T-helper 17 cell (primary cell): ENCODE measurements at regions not wholly inside any gene's neighbourhood (a gene's known extent, or its start where the extent isn't known, plus 50 kb on each side); places are given as distances from the start of the nearest gene placed in this dataset.

Experiments
- ATAC-seq: fragments of 150-1000 bp; cut with Tn5 transposase; 2 replicates; pipeline ENCODE4 v1.10.0; 2021; ENCODE audit warnings: mild to moderate bottlenecking, moderate library complexity
- DNase-seq, 3 donors: peaks; one replicate each; pipeline versions ENCODE4 v3.0.0 to v3.0.0-alpha.2; 2020 to 2021
- H3K9me3 ChIP-seq: one replicate; pipeline ENCODE4 v1.7.0; 2013; ENCODE audit warnings: low read length, mild to moderate bottlenecking; ENCODE audit not compliant: control insufficient read depth, poor library complexity, severe bottlenecking
- H3K27ac Mint-ChIP-seq: one replicate; pipeline ENCODE4 v1.8.0; 2022; ENCODE audit warnings: mild to moderate bottlenecking, moderate library complexity, mixed read lengths
- H3K27me3 Mint-ChIP-seq: one replicate; pipeline ENCODE4 v1.8.0; 2022; ENCODE audit warnings: mixed read lengths
- H3K36me3 Mint-ChIP-seq: one replicate; pipeline ENCODE4 v1.8.0; 2022; ENCODE audit warnings: low read depth, mixed read lengths
- H3K4me1 Mint-ChIP-seq: one replicate; pipeline ENCODE4 v1.8.0; 2022; ENCODE audit warnings: mild to moderate bottlenecking, mixed read lengths
- H3K4me3 Mint-ChIP-seq: one replicate; pipeline ENCODE4 v1.8.0; 2022; ENCODE audit warnings: mild to moderate bottlenecking, moderate library complexity, mixed read lengths

DNA sequence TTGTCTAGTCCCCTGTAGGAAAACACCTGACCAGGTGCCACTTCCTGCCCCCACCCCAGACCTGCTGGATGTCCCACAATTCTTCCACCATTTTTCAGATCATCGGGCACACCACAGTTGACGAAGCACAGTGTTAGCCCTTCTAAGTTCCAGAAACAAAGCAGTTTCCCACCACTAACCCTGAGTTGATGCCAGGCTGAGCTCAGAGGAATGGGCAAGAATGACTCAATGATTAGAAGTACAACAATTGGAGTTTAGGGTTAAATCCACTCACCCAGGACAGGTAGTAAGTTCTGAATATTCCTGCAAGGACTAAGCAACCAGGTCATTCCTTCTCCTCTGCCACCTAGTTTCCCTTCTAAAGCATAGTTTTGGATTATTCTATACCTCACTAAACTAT lies 979.8 kb downstream of the BCL11B start:
- H3K4me1 Mint-ChIP-seq, result no peaks in the 10 kb centered on the region
- no peaks in the 10 kb centered on the region for H3K36me3 Mint-ChIP-seq
- ATAC-seq (no peak), DNase-seq (no peak)
- no peak overlapping the region for H3K4me3 Mint-ChIP-seq
- H3K9me3 ChIP-seq, result no peaks in the 10 kb centered on the region
- no peaks in the 10 kb centered on the region for H3K27me3 Mint-ChIP-seq
- no peak overlapping the region for H3K27ac Mint-ChIP-seq

DNA sequence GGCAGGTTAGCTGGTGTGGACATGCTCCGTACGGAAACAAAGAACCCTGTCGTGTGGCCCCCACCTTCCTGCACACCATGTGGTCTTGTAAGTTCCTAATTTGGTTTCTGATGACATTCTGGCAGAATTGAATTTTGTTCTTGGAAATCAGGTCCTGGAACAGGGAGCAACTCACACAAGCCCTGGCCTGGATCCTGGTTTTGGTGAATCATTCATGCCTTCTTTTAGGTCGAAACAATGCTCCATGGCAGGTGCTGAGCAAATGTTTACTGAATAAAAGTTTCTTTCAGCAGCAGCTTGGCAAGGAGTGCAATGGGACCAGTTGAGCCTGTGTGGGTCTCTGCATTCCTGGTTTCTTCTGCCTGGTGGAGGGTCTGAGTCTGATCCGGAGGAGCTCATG lies 978.4 kb downstream of the BCL11B start:
- H3K4me1 Mint-ChIP-seq, result peaks cover 5% of the 10 kb centered on the region
- H3K27ac Mint-ChIP-seq, result no peak overlapping the region
- H3K36me3 Mint-ChIP-seq, result no peaks in the 10 kb centered on the region
- DNase-seq, result no peak
- no peak overlapping the region for H3K4me3 Mint-ChIP-seq
- H3K9me3 ChIP-seq, result no peaks in the 10 kb centered on the region
- ATAC-seq, result no peak
- H3K27me3 Mint-ChIP-seq, result no peaks in the 10 kb centered on the region

DNA sequence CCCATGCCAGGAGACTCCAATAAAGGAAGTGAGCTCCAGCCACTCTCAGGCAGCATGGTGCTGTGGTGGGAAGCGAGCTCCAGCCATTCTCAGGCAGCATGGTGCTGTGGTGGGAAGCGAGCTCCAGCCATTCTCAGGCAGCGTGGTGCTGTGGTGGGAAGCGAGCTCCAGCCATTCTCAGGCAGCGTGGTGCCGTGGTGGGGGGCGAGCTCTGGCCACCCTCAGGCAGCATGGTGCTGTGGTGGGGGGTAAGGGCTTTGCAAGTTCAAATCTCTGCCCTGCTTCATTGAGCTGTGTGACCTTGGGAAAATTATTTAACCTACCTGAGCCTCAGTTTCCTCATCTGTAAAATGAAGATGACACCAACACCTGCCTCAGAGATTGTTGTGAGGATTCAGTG lies 975.1 kb downstream of the BCL11B start:
- H3K4me1 Mint-ChIP-seq, result peaks cover 18% of the 10 kb centered on the region
- no peak for DNase-seq
- ATAC-seq, result no peak
- no peak overlapping the region for H3K27ac Mint-ChIP-seq
- no peaks in the 10 kb centered on the region for H3K9me3 ChIP-seq
- H3K27me3 Mint-ChIP-seq, result no peaks in the 10 kb centered on the region
- H3K36me3 Mint-ChIP-seq, result no peaks in the 10 kb centered on the region
- no peak overlapping the region for H3K4me3 Mint-ChIP-seq

DNA sequence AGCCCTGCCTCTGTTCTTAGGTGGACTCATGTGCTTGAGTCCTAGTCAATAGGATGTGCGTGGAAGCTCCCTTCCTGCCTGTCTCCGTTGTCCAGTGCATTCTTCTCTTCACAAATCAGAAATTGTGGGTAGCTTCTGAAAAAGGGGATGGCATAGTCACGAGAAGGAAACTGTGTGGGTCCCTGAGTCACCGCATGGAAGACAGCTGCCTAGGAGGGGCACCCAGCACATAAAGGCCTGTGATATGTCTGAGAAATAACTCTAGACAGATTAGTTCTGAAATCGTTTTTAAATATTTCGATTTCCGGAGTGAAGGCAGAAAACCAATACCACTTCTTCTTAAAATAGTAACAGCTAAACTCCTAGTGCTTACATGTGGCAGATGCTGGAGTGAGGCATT lies 974.4 kb downstream of the BCL11B start:
- peaks cover 18% of the 10 kb centered on the region for H3K4me1 Mint-ChIP-seq

DNA sequence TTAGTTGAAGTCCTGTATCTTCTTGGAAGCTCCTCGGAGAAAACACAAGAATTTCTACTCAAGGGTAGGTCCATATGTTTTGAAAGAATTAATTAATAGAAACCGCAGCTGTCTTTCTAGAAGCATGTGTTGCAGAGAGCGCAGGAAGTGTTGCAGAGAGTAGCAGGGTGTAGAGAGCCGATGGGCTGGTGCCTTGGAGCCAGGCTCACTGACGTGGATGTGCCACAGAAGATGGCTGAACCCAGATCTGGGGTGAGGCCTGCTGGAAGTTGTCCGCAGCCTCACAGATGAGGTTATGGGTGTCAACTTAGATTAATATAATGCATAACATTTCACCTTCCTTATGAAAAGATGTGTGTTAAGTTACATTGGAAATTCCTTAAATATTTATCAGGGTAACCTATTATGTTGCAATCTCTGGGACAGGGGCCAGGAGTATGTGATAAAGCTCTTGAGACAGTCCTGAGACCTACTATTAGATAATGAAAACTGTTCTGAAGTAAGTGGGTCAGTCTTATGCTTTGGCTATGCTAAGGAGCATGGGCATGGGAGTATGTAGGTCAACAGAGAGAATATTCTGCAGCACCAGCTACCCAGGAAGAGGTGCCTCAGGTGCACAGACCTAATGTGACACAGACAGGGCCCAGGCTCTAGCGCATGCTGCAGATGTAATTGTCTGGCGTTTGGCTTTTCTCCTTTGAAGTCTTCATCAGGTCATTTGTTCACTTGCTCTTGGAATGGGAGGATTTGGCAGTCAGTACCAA lies 973.3 kb downstream of the BCL11B start:
- H3K4me1 Mint-ChIP-seq, result peaks cover 18% of the 10 kb centered on the region
- ATAC-seq, result peak; percentile 77
- no peak for DNase-seq
- H3K9me3 ChIP-seq, result no peaks in the 10 kb centered on the region
- H3K27me3 Mint-ChIP-seq, result no peaks in the 10 kb centered on the region
- H3K27ac Mint-ChIP-seq, result peak overlapping the region; percentile 67
- H3K36me3 Mint-ChIP-seq, result no peaks in the 10 kb centered on the region
- H3K4me3 Mint-ChIP-seq, result peak overlapping the region; percentile 39

More for the DNA sequence above, 974.4 kb downstream of the BCL11B start:
- ATAC-seq (no peak), DNase-seq (no peak)
- H3K27me3 Mint-ChIP-seq, result no peaks in the 10 kb centered on the region
- H3K9me3 ChIP-seq, result no peaks in the 10 kb centered on the region
- H3K36me3 Mint-ChIP-seq, result no peaks in the 10 kb centered on the region
- H3K4me3 Mint-ChIP-seq, result no peak overlapping the region
- H3K27ac Mint-ChIP-seq, result no peak overlapping the region

DNA sequence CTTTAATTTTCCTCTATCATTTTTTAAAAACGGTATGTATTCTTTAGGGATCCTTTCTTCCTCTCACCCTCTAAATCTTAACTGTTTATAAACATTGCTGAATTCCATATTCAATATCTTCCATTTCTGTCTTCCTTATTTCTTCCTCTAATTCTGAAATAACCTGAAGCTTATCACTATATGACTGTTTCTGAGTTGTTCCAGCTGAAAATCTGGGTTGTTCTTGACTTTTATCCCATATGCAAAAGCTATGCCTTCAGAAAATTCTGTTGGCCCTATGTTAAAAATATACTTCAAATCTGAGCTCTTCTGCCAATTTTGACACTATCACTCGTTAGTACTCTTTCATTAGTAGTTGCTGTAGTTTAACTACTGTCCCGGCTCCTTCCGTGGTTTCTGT lies 970.3 kb downstream of the BCL11B start:
- Mint-ChIP-seq H3K4me1 (peaks cover 20% of the 10 kb centered on the region), H3K36me3 (peaks cover 2% of the 10 kb centered on the region), H3K4me3 (no peak overlapping the region), H3K27ac (no peak overlapping the region), H3K27me3 (no peaks in the 10 kb centered on the region)
- no peaks in the 10 kb centered on the region for H3K9me3 ChIP-seq
- DNase-seq (no peak), ATAC-seq (no peak)

DNA sequence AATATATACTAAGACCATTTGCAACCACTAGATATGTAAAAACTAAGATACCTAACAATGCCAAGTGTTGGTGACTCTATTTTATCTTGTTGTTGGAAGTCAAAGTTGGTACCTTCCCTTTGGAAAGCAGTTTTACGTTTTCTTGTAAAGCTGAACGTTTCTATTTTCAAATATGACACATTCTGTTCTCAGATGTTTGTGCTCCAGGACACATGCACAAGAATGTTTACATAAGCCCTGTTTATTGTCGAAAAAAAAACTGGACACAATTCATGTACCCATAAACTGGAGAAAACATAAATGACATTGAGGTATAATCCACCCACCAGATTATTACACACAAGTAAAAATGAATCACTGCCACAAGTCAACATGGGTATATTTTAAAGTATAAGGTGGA lies 967.4 kb downstream of the BCL11B start:
- DNase-seq (no peak), ATAC-seq (no peak)
- H3K36me3 Mint-ChIP-seq, result peaks cover 2% of the 10 kb centered on the region
- H3K27me3 Mint-ChIP-seq, result no peaks in the 10 kb centered on the region
- H3K4me3 Mint-ChIP-seq, result no peak overlapping the region
- no peak overlapping the region for H3K27ac Mint-ChIP-seq
- H3K9me3 ChIP-seq, result no peaks in the 10 kb centered on the region
- H3K4me1 Mint-ChIP-seq, result peaks cover 10% of the 10 kb centered on the region

DNA sequence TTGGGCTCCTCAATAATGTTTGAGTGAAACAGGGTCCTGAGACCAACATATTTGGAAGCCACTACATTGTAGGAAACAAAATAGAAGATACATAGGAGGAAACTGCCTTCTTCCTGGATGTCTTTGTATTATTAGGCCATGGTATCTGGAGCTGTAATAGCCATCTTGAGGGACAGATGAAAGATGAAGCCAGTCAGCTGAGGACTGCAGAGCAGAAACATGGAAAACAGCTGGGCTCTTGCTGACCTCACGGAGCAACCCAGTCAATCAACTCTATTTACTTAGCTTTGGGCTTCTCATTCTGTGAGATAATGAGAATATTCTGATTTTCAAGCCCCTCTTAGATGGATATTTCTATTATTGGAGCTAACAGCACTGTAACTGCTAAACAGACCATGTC lies 962.4 kb downstream of the BCL11B start:
- Mint-ChIP-seq H3K4me1 (peaks cover 4% of the 10 kb centered on the region), H3K36me3 (peaks cover 5% of the 10 kb centered on the region), H3K27ac (no peak overlapping the region), H3K27me3 (no peaks in the 10 kb centered on the region), H3K4me3 (no peak overlapping the region)
- no peaks in the 10 kb centered on the region for H3K9me3 ChIP-seq
- no peak for ATAC-seq
- DNase-seq, result no peak

DNA sequence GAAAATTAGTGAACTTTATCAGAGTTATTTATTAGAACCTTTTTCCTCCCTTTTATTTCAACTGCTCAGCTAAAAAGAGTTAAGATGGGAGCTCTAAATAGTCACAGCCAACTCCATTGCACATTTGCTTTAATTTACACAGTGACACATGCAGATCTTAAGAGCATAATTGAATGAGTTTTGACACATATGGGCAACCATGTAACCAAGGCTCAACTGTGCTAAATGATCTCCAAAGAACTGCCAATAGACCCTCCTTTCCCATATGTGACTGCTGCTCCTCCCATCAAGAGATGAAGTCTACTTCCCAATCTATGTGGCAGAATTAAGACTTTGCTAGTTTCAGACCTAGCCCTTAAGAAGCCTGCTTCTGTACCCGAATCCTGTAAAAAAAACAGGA lies 960.0 kb downstream of the BCL11B start:
- no peak for ATAC-seq
- no peak for DNase-seq
- Mint-ChIP-seq H3K4me1 (no peaks in the 10 kb centered on the region), H3K27ac (no peak overlapping the region), H3K36me3 (peaks cover 3% of the 10 kb centered on the region), H3K4me3 (no peak overlapping the region), H3K27me3 (no peaks in the 10 kb centered on the region)
- H3K9me3 ChIP-seq, result no peaks in the 10 kb centered on the region

DNA sequence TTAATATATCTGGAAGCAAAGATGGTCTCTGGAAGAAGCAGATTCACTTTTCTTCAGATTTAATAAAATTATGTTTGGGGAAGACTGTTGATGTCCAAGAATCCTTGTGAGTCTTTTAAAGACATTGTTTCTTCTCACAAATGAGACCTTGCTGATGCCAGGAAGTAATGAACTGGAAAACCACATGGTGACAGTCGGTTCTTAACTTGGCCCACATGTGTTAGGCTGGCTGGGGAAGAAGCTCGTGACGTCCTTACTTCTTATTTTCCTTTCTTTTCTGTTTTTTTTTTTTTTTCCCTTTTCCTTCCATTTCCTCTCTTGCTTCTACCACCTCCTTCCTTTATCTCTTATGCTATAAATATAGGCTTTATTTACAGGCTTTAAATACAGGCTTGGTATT lies 950.2 kb downstream of the BCL11B start:
- Mint-ChIP-seq H3K36me3 (no peaks in the 10 kb centered on the region), H3K27me3 (no peaks in the 10 kb centered on the region), H3K4me3 (no peak overlapping the region), H3K27ac (no peak overlapping the region), H3K4me1 (peaks cover 16% of the 10 kb centered on the region)
- ATAC-seq (no peak), DNase-seq (no peak)
- peaks cover 5% of the 10 kb centered on the region for H3K9me3 ChIP-seq

DNA sequence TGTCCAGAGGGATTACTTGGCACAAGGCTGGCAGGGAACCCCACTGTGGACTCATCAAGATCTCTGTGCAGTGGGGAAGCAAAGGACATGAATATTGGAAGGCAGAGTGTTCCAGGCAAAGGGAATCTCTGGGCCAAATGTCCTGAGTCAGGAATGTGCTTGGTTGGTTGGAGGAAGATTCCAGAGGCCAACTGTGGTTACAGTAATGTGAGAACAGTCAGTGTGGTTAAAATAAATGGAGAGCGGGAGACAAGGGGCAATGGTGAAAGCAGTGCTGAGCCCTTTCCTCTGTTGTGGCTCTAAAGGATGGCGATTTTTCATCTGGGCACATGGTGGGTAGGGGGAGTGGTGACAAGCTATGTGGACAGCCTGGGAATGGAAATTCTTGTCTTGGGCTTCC lies 948.2 kb downstream of the BCL11B start:
- Mint-ChIP-seq H3K4me1 (peaks cover 16% of the 10 kb centered on the region), H3K27me3 (no peaks in the 10 kb centered on the region), H3K27ac (no peak overlapping the region), H3K4me3 (no peak overlapping the region), H3K36me3 (no peaks in the 10 kb centered on the region)
- DNase-seq (no peak), ATAC-seq (no peak)
- peaks cover 5% of the 10 kb centered on the region for H3K9me3 ChIP-seq

DNA sequence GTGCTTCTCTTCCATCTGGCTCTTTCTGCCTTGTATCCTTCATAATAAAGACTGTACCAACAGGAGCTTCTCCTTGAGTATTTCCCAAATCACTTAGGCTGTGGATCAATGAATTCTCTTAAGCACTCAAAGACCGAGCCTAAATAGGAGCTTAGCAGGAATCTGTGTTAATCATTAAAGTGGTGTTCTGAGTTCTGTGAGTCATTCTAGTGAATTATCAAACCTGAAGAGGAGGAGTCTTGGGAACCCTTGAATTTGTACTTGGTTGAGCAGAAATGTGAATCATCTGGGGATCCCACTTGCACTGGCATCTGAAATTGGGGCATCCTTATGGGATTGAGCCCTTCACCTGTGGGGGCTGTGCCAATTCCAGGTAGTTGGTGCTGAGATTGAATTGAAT lies 946.2 kb downstream of the BCL11B start:
- H3K9me3 ChIP-seq, result no peaks in the 10 kb centered on the region
- Mint-ChIP-seq H3K4me1 (peaks cover 16% of the 10 kb centered on the region), H3K36me3 (no peaks in the 10 kb centered on the region), H3K4me3 (no peak overlapping the region), H3K27me3 (no peaks in the 10 kb centered on the region), H3K27ac (no peak overlapping the region)
- ATAC-seq, result no peak
- no peak for DNase-seq

DNA sequence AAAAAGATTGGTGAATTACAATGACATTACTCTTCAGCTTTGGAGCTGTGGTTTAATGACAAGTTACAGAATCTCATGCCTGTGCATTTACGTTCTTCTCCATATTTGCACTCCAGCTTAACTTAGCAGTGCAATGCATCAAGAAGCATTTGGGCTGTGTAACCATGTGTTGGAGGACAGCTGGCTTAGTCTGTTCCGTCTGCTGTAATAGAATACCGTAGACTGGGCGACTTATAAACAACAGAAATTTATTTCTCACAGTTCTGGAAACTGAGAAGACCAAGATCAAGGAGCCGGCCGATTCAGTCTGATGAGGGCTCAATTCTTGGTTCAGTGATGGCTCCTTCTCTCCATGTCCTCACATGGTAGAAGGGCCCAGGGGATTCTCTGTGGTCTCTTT lies 943.5 kb downstream of the BCL11B start:
- Mint-ChIP-seq H3K36me3 (no peaks in the 10 kb centered on the region), H3K4me3 (no peak overlapping the region), H3K27ac (no peak overlapping the region), H3K27me3 (no peaks in the 10 kb centered on the region), H3K4me1 (peaks cover 6% of the 10 kb centered on the region)
- ATAC-seq (no peak), DNase-seq (no peak)
- H3K9me3 ChIP-seq, result no peaks in the 10 kb centered on the region

DNA sequence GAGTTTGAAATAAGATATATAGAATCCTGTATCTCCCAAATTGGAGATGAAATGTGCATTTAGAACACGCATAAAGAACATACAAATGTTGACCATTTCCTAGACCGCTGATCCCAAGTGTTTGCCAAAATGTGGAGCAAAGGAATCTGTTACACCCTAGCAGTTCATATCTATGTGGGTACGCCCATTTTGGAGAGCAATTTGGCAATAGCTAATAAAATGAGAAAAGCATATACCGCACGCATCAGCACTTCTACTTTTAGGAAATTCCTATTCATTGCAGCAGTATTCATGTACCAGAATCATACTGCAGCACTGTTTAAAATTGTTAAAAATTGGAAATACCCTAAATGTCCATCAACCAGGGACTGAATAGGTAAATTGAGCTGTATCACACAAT lies 937.8 kb downstream of the BCL11B start:
- H3K27ac Mint-ChIP-seq, result no peak overlapping the region
- no peaks in the 10 kb centered on the region for H3K27me3 Mint-ChIP-seq
- no peaks in the 10 kb centered on the region for H3K4me1 Mint-ChIP-seq
- no peaks in the 10 kb centered on the region for H3K9me3 ChIP-seq
- no peaks in the 10 kb centered on the region for H3K36me3 Mint-ChIP-seq
- DNase-seq, result no peak
- no peak for ATAC-seq
- no peak overlapping the region for H3K4me3 Mint-ChIP-seq
